Caco-2 (cell line): ENCODE measurements at regions not wholly inside any gene's neighbourhood (a gene's known extent, or its start where the extent isn't known, plus 50 kb on each side); places are given as distances from the start of the nearest gene placed in this dataset.

Experiments
- BruUV-seq: library from RNA; stranded (reverse); fragments of 400-500 nt; replicated peaks from 2 replicates; lab custom pipeline; 2021; lab: Mats Ljungman, UMichigan
- CTCF ChIA-PET: fragments of 300-600 bp; sonication (Branson Sonifier 250); formaldehyde crosslinking; loops from one replicate; lab custom pipeline; 2022; ENCODE audit warnings: antibody characterized with exemption; lab: Charles Lee
- POLR2A ChIA-PET: fragments of 300-600 bp; sonication (Branson Sonifier 250); formaldehyde crosslinking; loops from one replicate; lab custom pipeline; 2022; ENCODE audit warnings: antibody characterized with exemption; lab: Charles Lee
- DNase-seq, 2 experiments: peaks; one replicate each; pipeline versions ENCODE4 v3.0.0 to v3.0.0-alpha.2; 2020 to 2022
- H3K27me3 ChIP-seq: replicated peaks from 2 replicates; pipeline ENCODE4 v1.6.0; 2011; ENCODE audit warnings: low read length; ENCODE audit not compliant: control insufficient read depth, insufficient read depth
- H3K36me3 ChIP-seq: 2 replicates; pipeline ENCODE4 v1.5.1; 2011; ENCODE audit warnings: low read length; ENCODE audit not compliant: control insufficient read depth, insufficient read depth
- H3K4me1 ChIP-seq: fragments of 250-450 bp; sonication (Bioruptor Pico); 2 replicates; pipeline ENCODE4 v1.5.1; 2020; ENCODE audit warnings: mild to moderate bottlenecking
- H3K4me3 ChIP-seq: 2 replicates; pipeline ENCODE4 v1.5.1; 2011; ENCODE audit warnings: low read depth, mild to moderate bottlenecking, control low read depth, low read length
- H3K9me3 ChIP-seq: fragments of 250-450 bp; sonication (Bioruptor Pico); 2 replicates; pipeline ENCODE4 v1.5.1; 2020; ENCODE audit warnings: mild to moderate bottlenecking, moderate library complexity
- H3K27ac Mint-ChIP-seq: one replicate; pipeline ENCODE4 v1.8.0; 2022; ENCODE audit warnings: mixed read lengths; ENCODE audit not compliant: unreplicated experiment
- H3K27me3 Mint-ChIP-seq: one replicate; pipeline ENCODE4 v1.8.0; 2022; ENCODE audit warnings: mixed read lengths; ENCODE audit not compliant: insufficient read depth, unreplicated experiment
- H3K36me3 Mint-ChIP-seq: one replicate; pipeline ENCODE4 v1.8.0; 2022; ENCODE audit warnings: mild to moderate bottlenecking, mixed read lengths; ENCODE audit not compliant: insufficient read depth, unreplicated experiment
- H3K4me1 Mint-ChIP-seq: one replicate; pipeline ENCODE4 v1.8.0; 2022; ENCODE audit warnings: low read depth, mixed read lengths; ENCODE audit not compliant: unreplicated experiment
- H3K4me3 Mint-ChIP-seq: one replicate; pipeline ENCODE4 v1.8.0; 2022; ENCODE audit warnings: mild to moderate bottlenecking, moderate library complexity, mixed read lengths; ENCODE audit not compliant: unreplicated experiment
- H3K9me3 Mint-ChIP-seq: one replicate; pipeline ENCODE4 v1.8.0; 2022; ENCODE audit warnings: mixed read lengths; ENCODE audit not compliant: unreplicated experiment
- CTCF ChIP-seq, 2 experiments: fragments of 200-600 bp in 1 of 2; IDR thresholded peaks; 1 replicate in 1 of 2; 2 replicates in 1 of 2; pipeline versions ENCODE4 v1.5.1 to v1.8.0; 2011 to 2022; ENCODE audit warnings: antibody characterized with exemption in 1 of 2, control low read depth in 1 of 2, inconsistent platforms in 1 of 2, low read depth in 1 of 2, low read length in 1 of 2, mild to moderate bottlenecking in 1 of 2, moderate library complexity in 1 of 2; ENCODE audit not compliant: insufficient read depth in 1 of 2, severe bottlenecking in 1 of 2, unreplicated experiment in 1 of 2
- intact Hi-C: fragments of 100-400 bp; cut with micrococcal nuclease; formaldehyde crosslinking; loops from one replicate; pipeline ENCODE4 v1.10.0; 2022; ENCODE audit not compliant: unreplicated experiment

DNA sequence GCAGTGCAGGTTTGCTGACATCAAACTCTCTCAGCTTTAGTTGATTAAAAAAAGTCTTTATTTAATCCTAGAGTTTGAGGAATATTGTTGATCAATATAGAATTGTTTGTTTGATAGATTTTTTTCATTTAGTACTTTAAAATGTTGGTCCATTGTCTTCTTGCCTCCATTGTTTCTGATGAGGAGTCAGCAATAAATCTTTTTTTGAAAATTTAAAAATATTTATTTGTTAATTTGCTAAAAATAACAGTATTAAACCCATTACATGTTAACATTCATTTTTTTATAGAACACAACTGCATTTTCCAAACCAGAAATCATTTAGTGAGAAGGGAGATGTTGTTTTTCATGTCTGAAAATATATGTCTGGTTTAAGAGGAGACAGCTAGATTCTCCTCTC lies 173.8 kb upstream of the USP24 start:
- Histone ChIP-seq H3K4me3 (no peak overlapping the region), H3K27me3 (no peaks in the 10 kb centered on the region), H3K36me3 (no peaks in the 10 kb centered on the region), H3K9me3 (no peaks in the 10 kb centered on the region), H3K4me1 (no peaks in the 10 kb centered on the region)
- TF ChIP-seq CTCF (IDR thresholded peaks at IDR 0.05; ENCODE audit: insufficient read depth in 1 of 2, low read depth in 1 of 2, low read length in 1 of 2, severe bottlenecking in 1 of 2, unreplicated experiment in 1 of 2) = no peak
- H3K27ac Mint-ChIP-seq = no peak overlapping the region
- H3K9me3 Mint-ChIP-seq = peaks cover 11% of the 10 kb centered on the region
- ChIA-PET CTCF (no interaction called here), POLR2A (no interaction called here)
- no peak for DNase-seq
- H3K4me1 Mint-ChIP-seq = no peaks in the 10 kb centered on the region
- H3K27me3 Mint-ChIP-seq = no peaks in the 10 kb centered on the region
- no peaks in the 10 kb centered on the region for H3K36me3 Mint-ChIP-seq
- intact Hi-C loops = no loop called here
- no peak overlapping the region for H3K4me3 Mint-ChIP-seq
- no TSS peak for BruUV-seq

- POLR2A ChIA-PET = no interaction called here
Measured at GRCh38 chr1:55387145-55387544, 172.0 kb upstream of the USP24 start.

GRCh38 chr1:55386456-55386855 lies 171.3 kb upstream of the USP24 start:
- no peak for DNase-seq
- BruUV-seq = no TSS peak
- intact Hi-C loops = no loop called here
- Histone ChIP-seq H3K4me3 (no peak overlapping the region), H3K36me3 (no peaks in the 10 kb centered on the region), H3K27me3 (no peaks in the 10 kb centered on the region), H3K9me3 (no peaks in the 10 kb centered on the region), H3K4me1 (no peaks in the 10 kb centered on the region)
- Mint-ChIP-seq H3K27me3 (no peaks in the 10 kb centered on the region), H3K36me3 (no peaks in the 10 kb centered on the region), H3K4me1 (no peaks in the 10 kb centered on the region), H3K4me3 (no peak overlapping the region), H3K27ac (no peak overlapping the region), H3K9me3 (peaks cover 11% of the 10 kb centered on the region)
- ChIA-PET POLR2A (no interaction called here), CTCF (no interaction called here)
- no peak for TF ChIP-seq CTCF (IDR thresholded peaks at IDR 0.05; ENCODE audit: insufficient read depth in 1 of 2, low read depth in 1 of 2, low read length in 1 of 2, severe bottlenecking in 1 of 2, unreplicated experiment in 1 of 2)

More at GRCh38 chr1:55387145-55387544, 172.0 kb upstream of the USP24 start:
- Mint-ChIP-seq H3K9me3 (peaks cover 11% of the 10 kb centered on the region), H3K27ac (no peak overlapping the region), H3K4me3 (no peak overlapping the region), H3K4me1 (no peaks in the 10 kb centered on the region), H3K36me3 (no peaks in the 10 kb centered on the region), H3K27me3 (no peaks in the 10 kb centered on the region)
- intact Hi-C loops = no loop called here
- no peak overlapping the region for H3K4me3 ChIP-seq
- no peaks in the 10 kb centered on the region for H3K9me3 ChIP-seq
- TF ChIP-seq CTCF (IDR thresholded peaks at IDR 0.05; ENCODE audit: insufficient read depth in 1 of 2, low read depth in 1 of 2, low read length in 1 of 2, severe bottlenecking in 1 of 2, unreplicated experiment in 1 of 2) = no peak
- no TSS peak for BruUV-seq
- CTCF ChIA-PET = no interaction called here
- DNase-seq = no peak
- no peaks in the 10 kb centered on the region for H3K27me3 ChIP-seq
- no peaks in the 10 kb centered on the region for H3K36me3 ChIP-seq
- no peaks in the 10 kb centered on the region for H3K4me1 ChIP-seq
